Mesodermal cell (in vitro differentiated cells): ENCODE measurements at regions not wholly inside any gene's neighbourhood (a gene's known extent, or its start where the extent isn't known, plus 50 kb on each side); places are given as distances from the start of the nearest gene placed in this dataset.
"Not testable (repeated sequence)": the region's sequence is repeated elsewhere in the genome, so short reads cannot be mapped to it uniquely, and the experiment has no call there.

Source experiments
- H3K27ac ChIP-seq: 2 replicates; pipeline ENCODE4 v1.7.0; 2013; ENCODE audit warnings: mild to moderate bottlenecking, low read depth, low read length, moderate library complexity; ENCODE audit not compliant: severe bottlenecking
- H3K36me3 ChIP-seq: 2 replicates; pipeline ENCODE4 v1.7.1; 2013; ENCODE audit warnings: mild to moderate bottlenecking, low read length, moderate library complexity; ENCODE audit not compliant: control insufficient read depth, insufficient read depth
- H3K4me1 ChIP-seq: one replicate; pipeline ENCODE4 v1.7.1; 2013; ENCODE audit warnings: mild to moderate bottlenecking, low read length; ENCODE audit not compliant: insufficient read depth, control insufficient read depth, poor library complexity, severe bottlenecking
- H3K4me3 ChIP-seq: 2 replicates; pipeline ENCODE4 v1.7.0; 2013; ENCODE audit warnings: low read length, control low read depth, mild to moderate bottlenecking; ENCODE audit not compliant: insufficient read depth, poor library complexity, severe bottlenecking; ENCODE audit errors: extremely low read depth
- H3K9me3 ChIP-seq: 2 replicates; pipeline ENCODE4 v1.7.1; 2013; ENCODE audit warnings: mild to moderate bottlenecking, low read length, moderate library complexity; ENCODE audit not compliant: control insufficient read depth
- WGBS, 2 experiments: methylation state at CpG; one replicate each; pipeline ENCODE4 v1.1.5; 2013; ENCODE audit warnings: missing lambda C conversion rate in 2 of 2; ENCODE audit not compliant: insufficient coverage in 2 of 2; 5-methylcytosine and 5-hydroxymethylcytosine counted together

GRCh38 chr16:88136211-88136713 lies 185.0 kb downstream of the BANP start:
- H3K9me3 ChIP-seq = peaks cover 12% of the 10 kb centered on the region
- WGBS, 2 experiments = 94 to 99% methylated on average over 10 to 12 of the region's 13 CpGs
- not testable (repeated sequence) for H3K36me3 ChIP-seq, H3K27ac ChIP-seq, H3K4me3 ChIP-seq, H3K4me1 ChIP-seq

- peaks cover 12% of the 10 kb centered on the region for H3K9me3 ChIP-seq
- H3K4me3 ChIP-seq, H3K36me3 ChIP-seq, H3K27ac ChIP-seq, H3K4me1 ChIP-seq: not testable (repeated sequence)
- WGBS, 2 experiments = 88 to 95% methylated on average over 2 to 4 of the region's 4 CpGs
Measured at GRCh38 chr16:88136939-88137338, 185.7 kb downstream of the BANP start.

- H3K36me3 ChIP-seq, H3K4me1 ChIP-seq, H3K4me3 ChIP-seq, H3K27ac ChIP-seq: not testable (repeated sequence)
- 15 to 33% methylated on average over 1 of the region's 6 CpGs for WGBS, 2 experiments
- peaks cover 12% of the 10 kb centered on the region for H3K9me3 ChIP-seq
Measured at GRCh38 chr16:88139141-88139540, 187.9 kb downstream of the BANP start.

- not testable (repeated sequence) for H3K27ac ChIP-seq, H3K4me1 ChIP-seq, H3K4me3 ChIP-seq, H3K36me3 ChIP-seq
- H3K9me3 ChIP-seq = peaks cover 12% of the 10 kb centered on the region
- 93 to 97% methylated on average over 16 of the region's 20 CpGs for WGBS, 2 experiments
Measured at GRCh38 chr16:88140195-88140594, 189.0 kb downstream of the BANP start.

- 87 to 90% methylated on average over 9 to 10 of the region's 13 CpGs for WGBS, 2 experiments
- H3K27ac ChIP-seq = no peak overlapping the region
- H3K4me3 ChIP-seq = no peak overlapping the region
- no peaks in the 10 kb centered on the region for H3K4me1 ChIP-seq
- no peaks in the 10 kb centered on the region for H3K36me3 ChIP-seq
- peaks cover 12% of the 10 kb centered on the region for H3K9me3 ChIP-seq
Measured at GRCh38 chr16:88141580-88141979, 190.3 kb downstream of the BANP start.

- H3K4me3 ChIP-seq, H3K27ac ChIP-seq, H3K4me1 ChIP-seq, H3K36me3 ChIP-seq: not testable (repeated sequence)
- 90 to 97% methylated on average over 15 to 16 of the region's 23 CpGs for WGBS, 2 experiments
- H3K9me3 ChIP-seq = peaks cover 12% of the 10 kb centered on the region
Measured at GRCh38 chr16:88142056-88142935, 191.1 kb downstream of the BANP start.

GRCh38 chr16:88143122-88144027 lies 192.1 kb downstream of the BANP start:
- H3K9me3 ChIP-seq, H3K4me3 ChIP-seq, H3K4me1 ChIP-seq, H3K36me3 ChIP-seq, H3K27ac ChIP-seq: not testable (repeated sequence)
- WGBS, 2 experiments = 85 to 93% methylated on average over 12 to 16 of the region's 39 CpGs

GRCh38 chr16:88144028-88144511 lies 192.8 kb downstream of the BANP start:
- H3K9me3 ChIP-seq = peaks cover 2% of the 10 kb centered on the region
- H3K4me3 ChIP-seq = no peak overlapping the region
- no peaks in the 10 kb centered on the region for H3K36me3 ChIP-seq
- 86 to 91% methylated on average over 14 of the region's 21 CpGs for WGBS, 2 experiments
- H3K4me1 ChIP-seq = no peaks in the 10 kb centered on the region
- H3K27ac ChIP-seq = no peak overlapping the region

GRCh38 chr16:88145376-88145775 lies 194.1 kb downstream of the BANP start:
- not testable (repeated sequence) for H3K9me3 ChIP-seq, H3K4me1 ChIP-seq, H3K27ac ChIP-seq, H3K36me3 ChIP-seq, H3K4me3 ChIP-seq
- 89 to 92% methylated on average over 7 to 12 of the region's 13 CpGs for WGBS, 2 experiments

GRCh38 chr16:88145824-88146405 lies 194.7 kb downstream of the BANP start:
- H3K9me3 ChIP-seq, H3K36me3 ChIP-seq, H3K27ac ChIP-seq, H3K4me3 ChIP-seq, H3K4me1 ChIP-seq: not testable (repeated sequence)
- WGBS, 2 experiments = 91% methylated on average over 14 to 17 of the region's 21 CpGs
